RPMI7951 (cell line): ENCODE measurements at regions not wholly inside any gene's neighbourhood (a gene's known extent, or its start where the extent isn't known, plus 50 kb on each side); places are given as distances from the start of the nearest gene placed in this dataset.

Experiments
- DNase-seq: peaks from one replicate; pipeline ENCODE4 v3.0.0-alpha.2; 2012; ENCODE audit warnings: low read depth

DNA sequence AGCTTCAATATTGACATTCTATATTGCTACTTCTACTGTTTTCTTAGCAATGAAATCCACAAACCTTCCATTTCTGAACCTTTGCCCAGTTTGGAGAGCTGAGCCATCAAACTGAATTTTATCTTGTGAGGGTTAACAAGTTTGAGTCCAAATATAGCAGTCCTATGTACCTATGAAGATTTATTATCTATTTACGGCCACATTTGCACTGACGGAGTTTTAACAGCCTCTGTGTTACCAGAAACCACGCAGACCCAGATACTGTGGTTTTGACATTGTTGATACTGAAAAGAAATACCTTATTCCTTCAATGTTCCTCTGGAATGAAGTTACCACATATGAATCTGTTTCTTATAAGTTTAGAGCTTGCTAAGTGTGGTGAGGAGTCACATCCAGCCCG lies 172.6 kb downstream of the FGFR2 start:
- DNase-seq = no peak

DNA sequence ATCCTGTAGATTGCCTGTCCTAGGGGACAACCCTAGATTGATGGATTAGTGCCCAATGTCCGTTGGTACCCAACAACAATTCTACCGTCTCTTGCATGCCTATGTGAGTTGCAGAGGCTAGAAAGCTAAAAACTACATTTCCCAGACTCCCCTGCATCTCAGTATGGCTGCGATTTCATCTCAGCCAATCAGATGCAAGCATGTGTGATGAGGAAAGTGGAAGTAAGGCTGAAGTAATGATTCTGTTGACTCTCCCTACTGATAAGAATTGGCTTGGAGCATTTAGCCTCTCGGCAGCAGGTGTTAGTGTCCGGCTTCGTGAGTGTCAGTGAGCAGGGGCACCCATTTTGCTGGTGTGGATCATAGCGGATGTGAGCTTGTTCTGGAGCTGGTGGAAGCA lies 171.9 kb downstream of the FGFR2 start:
- peak; percentile 37 for DNase-seq
